Endodermal cell (in vitro differentiated cells): ENCODE measurements at regions not wholly inside any gene's neighbourhood (a gene's known extent, or its start where the extent isn't known, plus 50 kb on each side); places are given as distances from the start of the nearest gene placed in this dataset.

Source experiments
- DNase-seq: peaks from one replicate; pipeline ENCODE4 v3.0.0-alpha.2; 2017
- H3K27ac ChIP-seq: 2 replicates; pipeline ENCODE4 v1.5.1; 2013; ENCODE audit warnings: mild to moderate bottlenecking, low read depth, low read length, moderate library complexity
- H3K27me3 ChIP-seq: 2 replicates; pipeline ENCODE4 v1.6.1; 2013; ENCODE audit warnings: mild to moderate bottlenecking, low read length, moderate library complexity; ENCODE audit not compliant: insufficient read depth, control insufficient read depth, poor library complexity, severe bottlenecking
- H3K36me3 ChIP-seq: 2 replicates; pipeline ENCODE4 v1.7.0; 2013; ENCODE audit warnings: mild to moderate bottlenecking, low read length, moderate library complexity; ENCODE audit not compliant: control insufficient read depth, insufficient read depth
- H3K4me1 ChIP-seq: one replicate; pipeline ENCODE4 v1.7.0; 2013; ENCODE audit warnings: low read length; ENCODE audit not compliant: control insufficient read depth, insufficient read depth
- H3K4me3 ChIP-seq: 2 replicates; pipeline ENCODE4 v1.5.1; 2013; ENCODE audit warnings: mild to moderate bottlenecking, low read length, moderate library complexity
- H3K9ac ChIP-seq: 2 replicates; pipeline ENCODE4 v1.6.1; 2013; ENCODE audit warnings: mild to moderate bottlenecking, low read length, moderate library complexity; ENCODE audit not compliant: poor library complexity, severe bottlenecking; ENCODE audit errors: extremely low read depth
- H3K9me3 ChIP-seq: 2 replicates; pipeline ENCODE4 v1.6.1; 2013; ENCODE audit warnings: mild to moderate bottlenecking, low read length, moderate library complexity; ENCODE audit not compliant: control insufficient read depth
- H3K27ac Mint-ChIP-seq: 2 replicates; pipeline ENCODE4 v1.8.0; 2020; ENCODE audit warnings: mixed read lengths
- H3K27me3 Mint-ChIP-seq: 2 replicates; pipeline ENCODE4 v1.8.0; 2021; ENCODE audit warnings: mild to moderate bottlenecking, mixed read lengths; ENCODE audit not compliant: insufficient read depth
- H3K36me3 Mint-ChIP-seq: 2 replicates; pipeline ENCODE4 v1.8.0; 2020; ENCODE audit warnings: low read depth, mixed read lengths
- H3K4me1 Mint-ChIP-seq: 2 replicates; pipeline ENCODE4 v1.8.0; 2020; ENCODE audit warnings: mixed read lengths
- H3K4me3 Mint-ChIP-seq: 2 replicates; pipeline ENCODE4 v1.8.0; 2020; ENCODE audit warnings: mild to moderate bottlenecking, moderate library complexity, mixed read lengths
- H3K9me3 Mint-ChIP-seq: 2 replicates; pipeline ENCODE4 v1.8.0; 2020; ENCODE audit warnings: mild to moderate bottlenecking, mixed read lengths
- CTCF ChIP-seq: fragments of 200-600 bp; sonication (generic); conservative IDR thresholded peaks from 2 replicates; pipeline ENCODE4 v1.5.0; 2021; ENCODE audit warnings: antibody characterized with exemption, mild to moderate bottlenecking
- WGBS, 2 experiments: methylation state at CpG; one replicate each; pipeline versions ENCODE4 v1.1.5 to v1.1.7; 2013; ENCODE audit warnings: missing lambda C conversion rate in 2 of 2, mixed read lengths in 1 of 2; ENCODE audit not compliant: insufficient coverage in 1 of 2, insufficient read length in 1 of 2; 5-methylcytosine and 5-hydroxymethylcytosine counted together

GRCh38 chr21:35298757-35299156 is 249.7 kb upstream of the RUNX1 start:
- no peak overlapping the region for H3K4me3 Mint-ChIP-seq
- H3K9ac ChIP-seq = no peak overlapping the region
- WGBS, 2 experiments = 88 to 89% methylated on average over 3 of the region's 3 CpGs
- no peaks in the 10 kb centered on the region for H3K36me3 Mint-ChIP-seq
- H3K27me3 Mint-ChIP-seq = peaks cover 5% of the 10 kb centered on the region
- no peaks in the 10 kb centered on the region for H3K36me3 ChIP-seq
- no peaks in the 10 kb centered on the region for H3K9me3 ChIP-seq
- H3K4me1 Mint-ChIP-seq = peaks cover 25% of the 10 kb centered on the region
- no peak overlapping the region for H3K4me3 ChIP-seq
- no peak for TF ChIP-seq CTCF
- H3K27ac Mint-ChIP-seq = no peak overlapping the region
- H3K27ac ChIP-seq = no peak overlapping the region
- no peaks in the 10 kb centered on the region for H3K27me3 ChIP-seq
- no peak for DNase-seq
- H3K4me1 ChIP-seq = peaks cover 8% of the 10 kb centered on the region
- peaks cover 2% of the 10 kb centered on the region for H3K9me3 Mint-ChIP-seq

- peaks cover 2% of the 10 kb centered on the region for H3K27me3 Mint-ChIP-seq
- DNase-seq = no peak
- peaks cover 2% of the 10 kb centered on the region for H3K9me3 Mint-ChIP-seq
- no peak overlapping the region for H3K9ac ChIP-seq
- H3K27ac Mint-ChIP-seq = no peak overlapping the region
- no peaks in the 10 kb centered on the region for H3K36me3 ChIP-seq
- 90 to 95% methylated on average over 3 to 4 of the region's 4 CpGs for WGBS, 2 experiments
- no peaks in the 10 kb centered on the region for H3K27me3 ChIP-seq
- no peak overlapping the region for H3K4me3 ChIP-seq
- H3K4me1 ChIP-seq = peaks cover 8% of the 10 kb centered on the region
- no peaks in the 10 kb centered on the region for H3K36me3 Mint-ChIP-seq
- H3K4me1 Mint-ChIP-seq = peaks cover 23% of the 10 kb centered on the region
- no peak for TF ChIP-seq CTCF
- no peaks in the 10 kb centered on the region for H3K9me3 ChIP-seq
- H3K27ac ChIP-seq = no peak overlapping the region
- no peak overlapping the region for H3K4me3 Mint-ChIP-seq
These were observed 248.6 kb upstream of the RUNX1 start for GRCh38 chr21:35297665-35298064.

GRCh38 chr21:35294231-35294898 is 245.3 kb upstream of the RUNX1 start:
- peaks cover 23% of the 10 kb centered on the region for H3K4me1 Mint-ChIP-seq
- H3K4me1 ChIP-seq = peaks cover 8% of the 10 kb centered on the region
- peaks cover 2% of the 10 kb centered on the region for H3K27me3 Mint-ChIP-seq
- no peak overlapping the region for H3K9ac ChIP-seq
- no peak for TF ChIP-seq CTCF
- 58 to 67% methylated on average over 14 to 16 of the region's 16 CpGs for WGBS, 2 experiments
- H3K27me3 ChIP-seq = no peaks in the 10 kb centered on the region
- no peaks in the 10 kb centered on the region for H3K36me3 Mint-ChIP-seq
- no peak overlapping the region for H3K4me3 Mint-ChIP-seq
- H3K9me3 Mint-ChIP-seq = peaks cover 2% of the 10 kb centered on the region
- peak; percentile 73 for DNase-seq
- H3K27ac Mint-ChIP-seq = peak overlapping the region; percentile 19
- H3K4me3 ChIP-seq = no peak overlapping the region
- H3K9me3 ChIP-seq = no peaks in the 10 kb centered on the region
- H3K36me3 ChIP-seq = no peaks in the 10 kb centered on the region
- H3K27ac ChIP-seq = no peak overlapping the region
